ENCODE measurements at regions not wholly inside any gene's neighbourhood (a gene's known extent, or its start where the extent isn't known, plus 50 kb on each side); places are given as distances from the start of the nearest gene placed in this dataset.

DNA sequence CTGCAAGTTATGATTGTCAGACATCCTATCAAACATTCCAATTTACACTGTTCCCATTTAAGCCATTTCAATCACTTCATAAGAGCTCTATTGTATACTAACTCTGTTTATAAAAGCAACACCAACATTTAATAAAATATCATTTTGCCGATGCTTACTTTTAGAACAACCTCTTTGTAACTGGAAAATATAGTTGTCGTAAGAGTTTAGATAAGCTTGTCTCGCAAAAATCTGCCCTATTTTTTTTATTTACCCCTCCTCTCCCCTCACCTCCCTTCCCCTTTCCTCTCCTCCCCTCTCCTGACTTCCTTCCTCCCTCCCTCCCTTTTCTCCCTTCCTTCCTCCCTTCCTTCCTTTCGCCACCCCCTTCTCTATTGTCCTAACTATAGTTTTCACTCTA, 105.7 kb upstream of the PEX5L start:
- ATAC-seq (ENCODE audit: low FRiP score) = no peak
- DNase-seq (ENCODE audit: low spot score) = no peak
- TF ChIP-seq, protein P1, sequence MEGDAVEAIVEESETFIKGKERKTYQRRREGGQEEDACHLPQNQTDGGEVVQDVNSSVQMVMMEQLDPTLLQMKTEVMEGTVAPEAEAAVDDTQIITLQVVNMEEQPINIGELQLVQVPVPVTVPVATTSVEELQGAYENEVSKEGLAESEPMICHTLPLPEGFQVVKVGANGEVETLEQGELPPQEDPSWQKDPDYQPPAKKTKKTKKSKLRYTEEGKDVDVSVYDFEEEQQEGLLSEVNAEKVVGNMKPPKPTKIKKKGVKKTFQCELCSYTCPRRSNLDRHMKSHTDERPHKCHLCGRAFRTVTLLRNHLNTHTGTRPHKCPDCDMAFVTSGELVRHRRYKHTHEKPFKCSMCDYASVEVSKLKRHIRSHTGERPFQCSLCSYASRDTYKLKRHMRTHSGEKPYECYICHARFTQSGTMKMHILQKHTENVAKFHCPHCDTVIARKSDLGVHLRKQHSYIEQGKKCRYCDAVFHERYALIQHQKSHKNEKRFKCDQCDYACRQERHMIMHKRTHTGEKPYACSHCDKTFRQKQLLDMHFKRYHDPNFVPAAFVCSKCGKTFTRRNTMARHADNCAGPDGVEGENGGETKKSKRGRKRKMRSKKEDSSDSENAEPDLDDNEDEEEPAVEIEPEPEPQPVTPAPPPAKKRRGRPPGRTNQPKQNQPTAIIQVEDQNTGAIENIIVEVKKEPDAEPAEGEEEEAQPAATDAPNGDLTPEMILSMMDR (IDR thresholded peaks at IDR 0.05) = no peak

DNA sequence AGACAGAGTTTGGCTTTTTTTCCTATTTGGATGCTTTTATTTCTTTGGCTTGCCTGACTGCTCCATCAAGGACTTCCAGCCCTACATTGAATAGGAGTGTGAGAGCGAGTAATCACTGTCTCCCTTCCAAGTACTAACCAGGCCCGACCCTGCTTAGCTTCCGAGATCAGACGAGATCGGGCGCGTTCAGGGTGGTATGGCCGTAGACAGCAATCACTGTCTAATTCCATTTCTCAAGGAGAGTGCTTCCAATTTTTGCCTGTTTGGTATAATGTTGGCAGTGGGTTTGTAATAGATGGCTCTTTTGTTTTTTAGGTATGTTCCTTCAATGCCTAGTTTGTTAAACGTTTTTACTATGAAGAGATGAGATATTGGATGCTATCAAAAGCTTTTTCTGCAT, 125.0 kb upstream of the PEX5L start:
- ATAC-seq (ENCODE audit: low FRiP score) = no peak
- DNase-seq (ENCODE audit: low spot score) = no peak
- TF ChIP-seq, protein P1 (IDR thresholded peaks at IDR 0.05) = no peak

DNA sequence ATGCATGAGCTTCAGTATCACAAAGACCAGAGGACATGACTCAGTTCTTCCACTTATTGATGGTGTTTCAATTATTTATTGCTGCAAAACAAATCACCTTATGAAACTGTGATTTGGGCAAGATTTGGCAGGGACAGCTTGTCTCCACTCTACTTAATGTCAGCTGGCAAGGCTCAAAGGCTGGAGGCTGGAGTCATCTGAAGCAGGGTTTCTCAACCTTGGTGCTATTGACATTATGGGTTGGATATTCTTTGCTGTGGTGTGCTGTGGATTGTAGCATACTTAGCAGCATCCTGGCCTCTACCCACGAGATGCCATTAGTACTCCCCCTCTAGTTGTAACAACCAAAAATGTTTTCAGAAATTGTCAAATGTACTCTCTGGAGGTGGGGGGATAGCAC, 138.8 kb upstream of the PEX5L start:
- DNase-seq (ENCODE audit: low spot score) (no peak), ATAC-seq (ENCODE audit: low FRiP score) (peak; percentile 51)
- TF ChIP-seq, protein P1 (IDR thresholded peaks at IDR 0.05) = no peak

DNA sequence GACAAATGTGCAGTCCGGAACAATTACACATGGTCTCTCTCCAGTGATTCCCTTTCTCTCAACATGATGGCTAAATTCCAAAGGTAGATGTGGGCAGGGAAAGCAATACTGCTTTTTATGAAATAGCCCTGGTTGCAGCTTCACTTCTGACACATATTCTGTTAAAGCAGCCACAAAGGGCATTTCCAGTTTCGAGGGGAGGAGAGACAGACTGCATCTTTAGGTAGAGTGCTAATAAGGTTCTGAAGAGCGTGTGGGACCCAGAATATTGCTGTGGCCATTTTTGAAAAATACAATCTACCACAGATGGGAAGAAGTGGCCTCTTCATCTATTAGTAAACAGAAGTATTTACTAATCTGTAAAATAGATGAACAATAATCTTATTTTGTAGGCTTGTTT, 139.3 kb upstream of the PEX5L start:
- DNase-seq (ENCODE audit: low spot score) (no peak), ATAC-seq (ENCODE audit: low FRiP score) (no peak)
- TF ChIP-seq, protein P1 (IDR thresholded peaks at IDR 0.05) = no peak

DNA sequence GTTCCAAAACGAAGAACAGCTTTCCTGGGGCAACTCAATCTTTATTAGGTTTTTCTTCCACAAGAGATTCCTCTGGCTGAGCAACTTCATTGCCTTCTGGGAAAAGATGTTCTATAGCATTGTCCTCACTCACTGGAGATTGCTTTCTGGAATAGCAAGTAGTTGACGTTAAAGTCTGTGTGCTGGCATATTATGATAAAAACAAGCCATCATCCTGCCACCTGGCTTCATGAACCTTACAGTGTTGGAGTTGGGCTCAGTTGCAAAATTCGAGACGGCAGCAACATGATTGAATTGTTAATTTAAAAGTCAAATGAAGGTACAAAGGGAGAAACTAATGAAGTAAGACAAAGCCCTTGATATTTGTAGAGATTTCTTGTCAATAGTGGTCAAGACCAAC, 140.5 kb upstream of the PEX5L start:
- DNase-seq (ENCODE audit: low spot score) = no peak
- ATAC-seq (ENCODE audit: low FRiP score) = no peak
- TF ChIP-seq, protein P1 (IDR thresholded peaks at IDR 0.05) = no peak

DNA sequence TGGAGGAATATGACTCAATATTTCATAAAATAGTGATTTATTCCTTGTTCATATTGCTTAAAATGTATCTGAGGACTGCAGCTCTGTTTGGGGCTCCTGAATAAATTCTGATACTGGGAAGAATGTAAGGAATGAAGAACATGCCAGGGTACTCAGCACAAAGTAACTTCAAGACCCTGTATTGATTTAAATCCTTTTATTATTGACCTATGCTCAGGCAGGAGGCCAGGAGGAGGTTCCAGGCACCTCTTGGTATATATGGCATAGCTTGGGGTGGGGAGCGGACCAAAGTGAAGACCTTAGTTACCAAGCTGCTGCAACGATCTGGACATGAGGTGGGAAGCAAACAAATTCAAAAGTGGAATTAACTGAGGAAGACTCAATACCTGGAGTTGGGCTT, 142.8 kb upstream of the PEX5L start:
- DNase-seq (ENCODE audit: low spot score) (no peak), ATAC-seq (ENCODE audit: low FRiP score) (no peak)
- TF ChIP-seq, protein P1 (IDR thresholded peaks at IDR 0.05) = no peak

DNA sequence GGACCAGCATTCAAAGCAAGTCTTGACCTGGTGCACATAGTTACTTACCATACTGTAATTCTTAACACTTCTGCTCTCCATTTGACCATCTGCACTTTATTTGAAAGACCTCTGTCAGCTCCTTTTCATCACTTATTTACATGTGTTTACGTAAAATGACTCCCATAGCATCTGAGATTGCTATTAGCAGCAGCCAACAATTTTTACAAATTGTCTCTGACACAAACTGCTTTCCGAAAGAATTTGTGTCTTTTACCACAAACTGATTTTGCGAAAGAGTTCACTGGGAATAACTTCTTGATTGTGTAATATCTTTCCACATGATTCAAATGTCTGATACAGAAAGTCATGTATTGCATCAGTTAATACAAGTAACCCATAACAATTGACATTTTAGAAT, 144.1 kb upstream of the PEX5L start:
- no peak for DNase-seq (ENCODE audit: low spot score)
- ATAC-seq (ENCODE audit: low FRiP score) = peak; percentile 59
- TF ChIP-seq, protein P1 (IDR thresholded peaks at IDR 0.05) = no peak
